DND-41 (cell line): ENCODE measurements at regions not wholly inside any gene's neighbourhood (a gene's known extent, or its start where the extent isn't known, plus 50 kb on each side); places are given as distances from the start of the nearest gene placed in this dataset.

Source experiments
- EZH2 ChIP-seq: IDR thresholded peaks from 3 replicates; pipeline ENCODE4 v1.6.1; 2012; ENCODE audit warnings: borderline replicate concordance, low read depth, mild to moderate bottlenecking, moderate library complexity, low read length, inconsistent platforms; ENCODE audit not compliant: severe bottlenecking
- TF ChIP-seq, protein P1 (sequence below): IDR thresholded peaks from 2 replicates; pipeline ENCODE4 v1.5.1; 2012; ENCODE audit warnings: borderline replicate concordance, low read length, moderate library complexity, mild to moderate bottlenecking; ENCODE audit not compliant: poor library complexity, severe bottlenecking; ENCODE audit errors: extremely low read depth

DNA sequence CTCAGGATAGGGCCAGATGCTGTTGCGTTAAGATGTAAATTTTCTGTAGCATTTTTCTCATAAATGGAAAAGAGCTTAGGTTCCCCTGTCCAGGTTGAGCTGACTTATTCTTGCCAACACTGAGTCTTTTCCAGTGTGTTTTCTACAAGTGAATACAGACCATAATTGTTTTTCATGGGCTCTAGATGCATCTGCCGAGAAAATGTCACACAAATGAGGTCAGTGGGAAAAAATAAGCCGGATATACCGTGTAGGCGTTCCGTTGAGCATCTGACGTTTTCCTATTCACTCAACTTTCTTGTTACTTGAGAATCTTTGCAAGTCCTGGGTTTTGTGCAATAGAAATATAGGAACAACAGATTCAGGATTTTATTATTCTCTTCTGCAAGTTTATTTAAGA lies 582.9 kb upstream of the CDH4 start:
- TF ChIP-seq, protein P1, sequence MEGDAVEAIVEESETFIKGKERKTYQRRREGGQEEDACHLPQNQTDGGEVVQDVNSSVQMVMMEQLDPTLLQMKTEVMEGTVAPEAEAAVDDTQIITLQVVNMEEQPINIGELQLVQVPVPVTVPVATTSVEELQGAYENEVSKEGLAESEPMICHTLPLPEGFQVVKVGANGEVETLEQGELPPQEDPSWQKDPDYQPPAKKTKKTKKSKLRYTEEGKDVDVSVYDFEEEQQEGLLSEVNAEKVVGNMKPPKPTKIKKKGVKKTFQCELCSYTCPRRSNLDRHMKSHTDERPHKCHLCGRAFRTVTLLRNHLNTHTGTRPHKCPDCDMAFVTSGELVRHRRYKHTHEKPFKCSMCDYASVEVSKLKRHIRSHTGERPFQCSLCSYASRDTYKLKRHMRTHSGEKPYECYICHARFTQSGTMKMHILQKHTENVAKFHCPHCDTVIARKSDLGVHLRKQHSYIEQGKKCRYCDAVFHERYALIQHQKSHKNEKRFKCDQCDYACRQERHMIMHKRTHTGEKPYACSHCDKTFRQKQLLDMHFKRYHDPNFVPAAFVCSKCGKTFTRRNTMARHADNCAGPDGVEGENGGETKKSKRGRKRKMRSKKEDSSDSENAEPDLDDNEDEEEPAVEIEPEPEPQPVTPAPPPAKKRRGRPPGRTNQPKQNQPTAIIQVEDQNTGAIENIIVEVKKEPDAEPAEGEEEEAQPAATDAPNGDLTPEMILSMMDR = no peak
- TF ChIP-seq EZH2 = no peak
